Left lung (tissue), 4 donors: ENCODE measurements at regions not wholly inside any gene's neighbourhood (a gene's known extent, or its start where the extent isn't known, plus 50 kb on each side); places are given as distances from the start of the nearest gene placed in this dataset.
"Not testable (repeated sequence)": the region's sequence is repeated elsewhere in the genome, so short reads cannot be mapped to it uniquely, and the experiment has no call there.

Source experiments
- ATAC-seq: fragments of 200-7000 bp; cut with Tn5 transposase; one replicate; pipeline ENCODE4 v1.9.1; 2020; ENCODE audit warnings: moderate library complexity
- DNase-seq, 4 donors: peaks; one replicate each; pipeline ENCODE4 v3.0.0-alpha.2; 2013 to 2020
- H3K27ac ChIP-seq, 2 donors: fragments of 200-600 bp; sonication (generic) in 1 of 2; one replicate each; pipeline versions ENCODE4 v1.5.0 to v1.8.0; 2020 to 2021
- H3K27me3 ChIP-seq, 2 donors: fragments of 200-600 bp; sonication (generic) in 1 of 2; one replicate each; pipeline versions ENCODE4 v1.5.0 to v1.8.0; 2020 to 2021
- H3K36me3 ChIP-seq, 2 donors: fragments of 200-600 bp; sonication (generic) in 1 of 2; one replicate each; pipeline versions ENCODE4 v1.5.0 to v1.8.0; 2020 to 2021
- H3K4me1 ChIP-seq, 2 donors: fragments of 200-600 bp; one replicate each; pipeline ENCODE4 v1.8.0; 2021
- H3K4me3 ChIP-seq, 2 donors: fragments of 200-600 bp; sonication (generic) in 1 of 2; one replicate each; pipeline versions ENCODE4 v1.5.0 to v1.8.0; 2020 to 2021; ENCODE audit warnings: mild to moderate bottlenecking in 1 of 2
- H3K9me3 ChIP-seq, 2 donors: fragments of 200-600 bp; sonication (generic) in 1 of 2; one replicate each; pipeline versions ENCODE4 v1.5.0 to v1.8.0; 2020 to 2021
- intact Hi-C, 2 donors: fragments of 100-400 bp; cut with DNase I; formaldehyde crosslinking; loops; one replicate each; pipeline versions ENCODE4 v1.11.2 to v1.14.2; 2022
- donor health status: DM: no; HTN: yes; CAD: no.
- donor health status: DM: no; HTN: no; CAD: no.

- H3K9me3 ChIP-seq: peaks cover 0 to 39% of the 10 kb centered on the region in 2 donors
- ATAC-seq, H3K27me3 ChIP-seq, H3K36me3 ChIP-seq, intact Hi-C loops, H3K4me1 ChIP-seq, H3K4me3 ChIP-seq, H3K27ac ChIP-seq: not testable (repeated sequence)
- DNase-seq: peak in 1 of 4 donors; percentile 76
These were observed 175.1 kb downstream of the CWH43 start for GRCh38 chr4:49161111-49161541.

- intact Hi-C loops, H3K4me1 ChIP-seq, H3K27ac ChIP-seq, H3K4me3 ChIP-seq, DNase-seq, H3K27me3 ChIP-seq, H3K36me3 ChIP-seq, ATAC-seq: not testable (repeated sequence)
- H3K9me3 ChIP-seq: peaks cover 0 to 14% of the 10 kb centered on the region in 2 donors
These were observed 178.8 kb downstream of the CWH43 start for GRCh38 chr4:49164916-49165315.

- intact Hi-C loops, H3K36me3 ChIP-seq, H3K27me3 ChIP-seq, DNase-seq, H3K4me1 ChIP-seq, H3K4me3 ChIP-seq, ATAC-seq, H3K27ac ChIP-seq: not testable (repeated sequence)
- H3K9me3 ChIP-seq: peaks cover 0 to 17% of the 10 kb centered on the region in 2 donors
These were observed 191.8 kb downstream of the CWH43 start for GRCh38 chr4:49177847-49178246.

GRCh38 chr4:49181088-49181487, 195.0 kb downstream of the CWH43 start:
- ATAC-seq, DNase-seq: not testable (repeated sequence)

GRCh38 chr4:49211396-49212194, 225.5 kb downstream of the CWH43 start:
- intact Hi-C loops: not testable (repeated sequence)

More at GRCh38 chr4:49181088-49181487, 195.0 kb downstream of the CWH43 start:
- H3K4me3 ChIP-seq, H3K27me3 ChIP-seq, H3K36me3 ChIP-seq, H3K27ac ChIP-seq, H3K4me1 ChIP-seq, H3K9me3 ChIP-seq, intact Hi-C loops: not testable (repeated sequence)

GRCh38 chr4:49213250-49213649, 227.2 kb downstream of the CWH43 start:
- H3K4me3 ChIP-seq, H3K36me3 ChIP-seq, H3K4me1 ChIP-seq, ATAC-seq, H3K27me3 ChIP-seq, intact Hi-C loops, H3K27ac ChIP-seq: not testable (repeated sequence)
- H3K9me3 ChIP-seq: peaks cover 0 to 26% of the 10 kb centered on the region in 2 donors
- DNase-seq: peak in 1 of 4 donors; percentile 72

More at GRCh38 chr4:49211396-49212194, 225.5 kb downstream of the CWH43 start:
- not testable (repeated sequence) for H3K27me3 ChIP-seq, H3K4me1 ChIP-seq, ATAC-seq, H3K27ac ChIP-seq, H3K36me3 ChIP-seq, H3K4me3 ChIP-seq, DNase-seq
- H3K9me3 ChIP-seq: peaks cover 0 to 26% of the 10 kb centered on the region in 2 donors

- H3K36me3 ChIP-seq, ATAC-seq, H3K27ac ChIP-seq, intact Hi-C loops, H3K4me3 ChIP-seq, H3K4me1 ChIP-seq, H3K27me3 ChIP-seq: not testable (repeated sequence)
- DNase-seq: peak in 1 of 4 donors; percentile 80
- H3K9me3 ChIP-seq: peaks cover 0 to 26% of the 10 kb centered on the region in 2 donors
These were observed 227.7 kb downstream of the CWH43 start for GRCh38 chr4:49213750-49214149.

- DNase-seq, H3K4me3 ChIP-seq, H3K27ac ChIP-seq, H3K4me1 ChIP-seq, H3K27me3 ChIP-seq, ATAC-seq, H3K36me3 ChIP-seq, intact Hi-C loops: not testable (repeated sequence)
- H3K9me3 ChIP-seq: peaks cover 0 to 26% of the 10 kb centered on the region in 2 donors
These were observed 228.5 kb downstream of the CWH43 start for GRCh38 chr4:49214453-49215081.

- H3K27me3 ChIP-seq, H3K27ac ChIP-seq, ATAC-seq, intact Hi-C loops, H3K4me1 ChIP-seq, H3K36me3 ChIP-seq, DNase-seq, H3K4me3 ChIP-seq: not testable (repeated sequence)
- H3K9me3 ChIP-seq: peaks cover 0 to 25% of the 10 kb centered on the region in 2 donors
These were observed 229.0 kb downstream of the CWH43 start for GRCh38 chr4:49215082-49215479.

- intact Hi-C loops, H3K27ac ChIP-seq, DNase-seq, H3K27me3 ChIP-seq, ATAC-seq, H3K4me3 ChIP-seq, H3K4me1 ChIP-seq, H3K36me3 ChIP-seq: not testable (repeated sequence)
- peaks cover 0 to 29% of the 10 kb centered on the region in 2 donors for H3K9me3 ChIP-seq
These were observed 230.5 kb downstream of the CWH43 start for GRCh38 chr4:49216606-49217005.
